ENCODE measurements at regions not wholly inside any gene's neighbourhood (a gene's known extent, or its start where the extent isn't known, plus 50 kb on each side); places are given as distances from the start of the nearest gene placed in this dataset.

DNA sequence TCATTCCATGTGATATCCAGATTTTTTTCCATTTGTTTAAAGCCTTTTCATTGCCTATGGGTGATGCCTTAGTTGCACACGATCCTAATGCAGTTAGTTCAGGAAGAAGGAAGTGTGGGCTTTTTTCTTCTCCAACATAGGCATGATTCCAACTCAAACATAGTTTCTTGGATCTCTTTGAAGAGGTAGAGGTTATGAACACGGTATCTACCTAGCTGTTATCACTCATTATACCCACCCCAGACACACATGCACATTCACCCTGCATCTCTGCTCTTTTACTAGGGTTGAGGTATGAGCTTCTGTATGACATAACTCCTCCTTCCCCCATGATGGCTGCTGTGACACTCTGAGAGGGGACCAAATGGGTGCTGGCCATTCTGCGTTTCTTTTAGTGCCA, 122.1 kb upstream of the ZNF648 start:
- dilution Hi-C loops (cut with MboI; ENCODE audit: extremely low pct_ligation_motif_present, low sequenced_read_pairs), result no loop called here
- H3K4me3 ChIP-seq (ENCODE audit: control insufficient read depth in 2 of 3, extremely low read depth in 1 of 3, insufficient read depth in 2 of 3, low read depth in 1 of 3, low read length in 3 of 3), result no peak overlapping the region
- no peak overlapping the region for H3K27ac ChIP-seq (ENCODE audit: control insufficient read depth, insufficient read depth, low read length)
- peaks cover 2% of the 10 kb centered on the region for H3K9me1 ChIP-seq (ENCODE audit: control insufficient read depth, extremely low read depth, insufficient read depth, low read length)
- peaks cover 36% of the 10 kb centered on the region for H3K4me1 ChIP-seq (ENCODE audit: control insufficient read depth, extremely low read depth, insufficient read depth, low read length)
- no peaks in the 10 kb centered on the region for H3K79me2 ChIP-seq (ENCODE audit: control insufficient read depth, insufficient read depth, low read length)
- no peak overlapping the region for H3K9ac ChIP-seq (ENCODE audit: control insufficient read depth, extremely low read depth, insufficient read depth, low read length)
- FAIRE-seq (no peak), DNase-seq (ENCODE audit: low read depth, low spot score) (no peak)
- no peak for TF ChIP-seq EZH2 (IDR thresholded peaks at IDR 0.05; ENCODE audit: low read length)
- TF ChIP-seq, protein P1, sequence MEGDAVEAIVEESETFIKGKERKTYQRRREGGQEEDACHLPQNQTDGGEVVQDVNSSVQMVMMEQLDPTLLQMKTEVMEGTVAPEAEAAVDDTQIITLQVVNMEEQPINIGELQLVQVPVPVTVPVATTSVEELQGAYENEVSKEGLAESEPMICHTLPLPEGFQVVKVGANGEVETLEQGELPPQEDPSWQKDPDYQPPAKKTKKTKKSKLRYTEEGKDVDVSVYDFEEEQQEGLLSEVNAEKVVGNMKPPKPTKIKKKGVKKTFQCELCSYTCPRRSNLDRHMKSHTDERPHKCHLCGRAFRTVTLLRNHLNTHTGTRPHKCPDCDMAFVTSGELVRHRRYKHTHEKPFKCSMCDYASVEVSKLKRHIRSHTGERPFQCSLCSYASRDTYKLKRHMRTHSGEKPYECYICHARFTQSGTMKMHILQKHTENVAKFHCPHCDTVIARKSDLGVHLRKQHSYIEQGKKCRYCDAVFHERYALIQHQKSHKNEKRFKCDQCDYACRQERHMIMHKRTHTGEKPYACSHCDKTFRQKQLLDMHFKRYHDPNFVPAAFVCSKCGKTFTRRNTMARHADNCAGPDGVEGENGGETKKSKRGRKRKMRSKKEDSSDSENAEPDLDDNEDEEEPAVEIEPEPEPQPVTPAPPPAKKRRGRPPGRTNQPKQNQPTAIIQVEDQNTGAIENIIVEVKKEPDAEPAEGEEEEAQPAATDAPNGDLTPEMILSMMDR (optimal IDR thresholded peaks at IDR 0.05 in 1 of 3, IDR thresholded peaks at IDR 0.05 in 1 of 3, conservative IDR thresholded peaks at IDR 0.05 in 1 of 3; ENCODE audit: extremely low read depth in 1 of 3, insufficient read depth in 2 of 3, low read length in 3 of 3), result no peak
- no peaks in the 10 kb centered on the region for H3K27me3 ChIP-seq (ENCODE audit: control insufficient read depth, extremely low read depth, insufficient read depth, low read length)
- H3K9me3 ChIP-seq (ENCODE audit: control insufficient read depth, low read depth, low read length), result no peaks in the 10 kb centered on the region
- no peaks in the 10 kb centered on the region for H4K20me1 ChIP-seq (ENCODE audit: control insufficient read depth, extremely low read depth, insufficient read depth, low read length)
- no peak overlapping the region for H3K4me2 ChIP-seq (ENCODE audit: control insufficient read depth, extremely low read depth, insufficient read depth, low read depth, low read length)
- no peak overlapping the region for H2AFZ ChIP-seq (ENCODE audit: control insufficient read depth, low read length)
- no peaks in the 10 kb centered on the region for H3K36me3 ChIP-seq (ENCODE audit: control insufficient read depth in 2 of 2, extremely low read depth in 1 of 2, insufficient read depth in 2 of 2, low read length in 2 of 2)

DNA sequence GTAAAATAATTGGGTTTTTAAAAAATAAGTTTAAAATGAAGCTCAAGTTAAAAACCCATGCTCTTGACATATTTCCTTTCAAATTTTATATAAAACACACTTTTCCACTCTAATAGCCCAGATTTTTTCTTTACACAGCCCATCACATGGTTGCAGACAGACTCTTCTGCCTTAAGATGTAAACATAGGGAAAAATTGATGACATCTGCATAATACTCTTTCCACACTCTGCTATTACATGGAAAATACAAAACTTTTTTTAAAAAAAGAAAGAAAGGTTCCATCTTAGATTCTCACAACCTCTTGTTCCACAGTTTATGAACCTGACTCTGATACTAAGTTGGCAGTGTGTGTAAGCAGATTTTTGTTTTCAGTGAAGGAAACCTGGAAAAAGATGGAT, 120.8 kb upstream of the ZNF648 start:
- no peaks in the 10 kb centered on the region for H3K9me3 ChIP-seq (ENCODE audit: control insufficient read depth, low read depth, low read length)
- H4K20me1 ChIP-seq (ENCODE audit: control insufficient read depth, extremely low read depth, insufficient read depth, low read length), result no peaks in the 10 kb centered on the region
- FAIRE-seq, result no peak
- no peak overlapping the region for H2AFZ ChIP-seq (ENCODE audit: control insufficient read depth, low read length)
- peaks cover 2% of the 10 kb centered on the region for H3K9me1 ChIP-seq (ENCODE audit: control insufficient read depth, extremely low read depth, insufficient read depth, low read length)
- H3K27ac ChIP-seq (ENCODE audit: control insufficient read depth, insufficient read depth, low read length), result no peak overlapping the region
- H3K36me3 ChIP-seq (ENCODE audit: control insufficient read depth in 2 of 2, extremely low read depth in 1 of 2, insufficient read depth in 2 of 2, low read length in 2 of 2), result no peaks in the 10 kb centered on the region
- H3K9ac ChIP-seq (ENCODE audit: control insufficient read depth, extremely low read depth, insufficient read depth, low read length), result no peak overlapping the region
- dilution Hi-C loops (cut with MboI; ENCODE audit: extremely low pct_ligation_motif_present, low sequenced_read_pairs), result no loop called here
- H3K4me3 ChIP-seq (ENCODE audit: control insufficient read depth in 2 of 3, extremely low read depth in 1 of 3, insufficient read depth in 2 of 3, low read depth in 1 of 3, low read length in 3 of 3), result no peak overlapping the region
- no peaks in the 10 kb centered on the region for H3K27me3 ChIP-seq (ENCODE audit: control insufficient read depth, extremely low read depth, insufficient read depth, low read length)
- no peak for DNase-seq (ENCODE audit: low read depth, low spot score)
- TF ChIP-seq EZH2 (IDR thresholded peaks at IDR 0.05; ENCODE audit: low read length), result no peak
- TF ChIP-seq, protein P1 (optimal IDR thresholded peaks at IDR 0.05 in 1 of 3, IDR thresholded peaks at IDR 0.05 in 1 of 3, conservative IDR thresholded peaks at IDR 0.05 in 1 of 3; ENCODE audit: extremely low read depth in 1 of 3, insufficient read depth in 2 of 3, low read length in 3 of 3), result no peak
- no peaks in the 10 kb centered on the region for H3K79me2 ChIP-seq (ENCODE audit: control insufficient read depth, insufficient read depth, low read length)
- peaks cover 36% of the 10 kb centered on the region for H3K4me1 ChIP-seq (ENCODE audit: control insufficient read depth, extremely low read depth, insufficient read depth, low read length)
- H3K4me2 ChIP-seq (ENCODE audit: control insufficient read depth, extremely low read depth, insufficient read depth, low read depth, low read length), result no peak overlapping the region

Measured in keratinocyte (primary cell).